ENCODE measurements at regions not wholly inside any gene's neighbourhood (a gene's known extent, or its start where the extent isn't known, plus 50 kb on each side); places are given as distances from the start of the nearest gene placed in this dataset.

DNA sequence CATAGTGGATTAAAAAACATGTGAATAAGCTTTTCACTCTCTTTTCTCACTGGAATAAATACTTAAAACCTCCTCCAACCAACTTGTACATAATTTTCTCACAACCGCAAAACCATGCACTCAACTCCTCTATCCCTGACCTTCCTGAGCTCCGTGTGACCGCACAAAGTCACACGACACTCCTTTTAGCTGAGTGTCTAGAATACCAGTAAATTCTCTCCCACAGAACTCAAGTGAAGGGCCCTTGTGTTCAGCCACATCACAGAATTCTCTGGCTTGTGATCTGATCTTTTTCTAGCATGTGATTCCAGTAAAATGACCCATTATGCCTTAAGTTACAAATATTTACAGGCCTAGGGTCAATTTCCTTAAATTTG, 91.2 kb upstream of the ARL4C start:
- no peak for DNase-seq
- Histone ChIP-seq H3K36me3 (ENCODE audit: control insufficient read depth, insufficient read depth, low read length) (no peaks in the 10 kb centered on the region), H3K4me3 (ENCODE audit: low read depth, low read length) (no peak overlapping the region), H3K4me1 (no peaks in the 10 kb centered on the region), H3K9me3 (no peaks in the 10 kb centered on the region), H3K27me3 (replicated peaks; ENCODE audit: control insufficient read depth, insufficient read depth, low read length) (no peaks in the 10 kb centered on the region)
- TF ChIP-seq, protein P1, sequence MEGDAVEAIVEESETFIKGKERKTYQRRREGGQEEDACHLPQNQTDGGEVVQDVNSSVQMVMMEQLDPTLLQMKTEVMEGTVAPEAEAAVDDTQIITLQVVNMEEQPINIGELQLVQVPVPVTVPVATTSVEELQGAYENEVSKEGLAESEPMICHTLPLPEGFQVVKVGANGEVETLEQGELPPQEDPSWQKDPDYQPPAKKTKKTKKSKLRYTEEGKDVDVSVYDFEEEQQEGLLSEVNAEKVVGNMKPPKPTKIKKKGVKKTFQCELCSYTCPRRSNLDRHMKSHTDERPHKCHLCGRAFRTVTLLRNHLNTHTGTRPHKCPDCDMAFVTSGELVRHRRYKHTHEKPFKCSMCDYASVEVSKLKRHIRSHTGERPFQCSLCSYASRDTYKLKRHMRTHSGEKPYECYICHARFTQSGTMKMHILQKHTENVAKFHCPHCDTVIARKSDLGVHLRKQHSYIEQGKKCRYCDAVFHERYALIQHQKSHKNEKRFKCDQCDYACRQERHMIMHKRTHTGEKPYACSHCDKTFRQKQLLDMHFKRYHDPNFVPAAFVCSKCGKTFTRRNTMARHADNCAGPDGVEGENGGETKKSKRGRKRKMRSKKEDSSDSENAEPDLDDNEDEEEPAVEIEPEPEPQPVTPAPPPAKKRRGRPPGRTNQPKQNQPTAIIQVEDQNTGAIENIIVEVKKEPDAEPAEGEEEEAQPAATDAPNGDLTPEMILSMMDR (IDR thresholded peaks at IDR 0.05; ENCODE audit: insufficient read depth in 1 of 2, low read depth in 1 of 2, low read length in 1 of 2, severe bottlenecking in 1 of 2, unreplicated experiment in 1 of 2), result no peak
- CTCF ChIA-PET, result no interaction called here
- Mint-ChIP-seq H3K36me3 (ENCODE audit: insufficient read depth, unreplicated experiment) (no peaks in the 10 kb centered on the region), H3K4me1 (ENCODE audit: low read depth, unreplicated experiment) (no peaks in the 10 kb centered on the region), H3K4me3 (ENCODE audit: unreplicated experiment) (no peak overlapping the region), H3K9me3 (ENCODE audit: unreplicated experiment) (no peaks in the 10 kb centered on the region), H3K27me3 (ENCODE audit: insufficient read depth, unreplicated experiment) (peaks cover 11% of the 10 kb centered on the region), H3K27ac (ENCODE audit: unreplicated experiment) (no peak overlapping the region)
- BruUV-seq (replicated peaks), result no TSS peak
- POLR2A ChIA-PET, result no interaction called here
- intact Hi-C loops (cut with micrococcal nuclease; ENCODE audit: unreplicated experiment), result no loop called here

DNA sequence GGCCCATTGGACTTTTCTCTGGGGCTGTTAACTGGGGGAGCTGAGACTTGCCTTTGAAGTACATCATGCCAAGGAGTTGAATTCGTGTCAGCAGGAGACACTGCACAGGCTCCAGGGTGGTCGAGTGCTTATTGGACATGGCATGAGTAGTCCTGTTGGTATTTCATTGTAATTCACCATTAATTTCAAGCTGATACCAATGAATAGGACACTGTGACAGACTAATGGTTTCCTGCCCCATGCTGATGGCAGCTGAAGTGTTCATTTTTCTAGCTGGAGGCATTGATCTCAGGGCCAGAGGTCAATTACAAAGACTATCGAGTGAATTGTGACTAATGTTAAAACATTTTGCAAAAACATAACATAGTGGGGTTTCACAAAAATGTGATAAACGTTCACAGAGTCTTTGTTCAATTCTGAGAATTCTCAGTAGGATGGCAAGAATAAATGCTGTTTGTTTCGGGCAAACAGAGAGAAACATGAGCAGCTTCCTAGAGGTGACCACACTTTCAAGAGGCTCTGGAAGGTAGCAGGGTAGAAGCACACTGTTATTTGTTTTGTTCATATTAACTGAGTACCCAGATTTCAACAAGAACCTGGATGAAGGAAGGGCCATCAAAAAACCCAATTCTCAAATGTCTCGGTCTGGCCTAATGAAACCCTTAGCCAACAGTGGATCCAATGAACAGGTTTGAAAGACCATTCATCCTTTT, 90.6 kb upstream of the ARL4C start:
- POLR2A ChIA-PET, result no interaction called here
- CTCF ChIA-PET, result interaction anchor here (0.6 kb wide), 1 partner anchor 520 kb away, joined by 4 read pairs; no protein-coding TSS in a partner anchor

DNA sequence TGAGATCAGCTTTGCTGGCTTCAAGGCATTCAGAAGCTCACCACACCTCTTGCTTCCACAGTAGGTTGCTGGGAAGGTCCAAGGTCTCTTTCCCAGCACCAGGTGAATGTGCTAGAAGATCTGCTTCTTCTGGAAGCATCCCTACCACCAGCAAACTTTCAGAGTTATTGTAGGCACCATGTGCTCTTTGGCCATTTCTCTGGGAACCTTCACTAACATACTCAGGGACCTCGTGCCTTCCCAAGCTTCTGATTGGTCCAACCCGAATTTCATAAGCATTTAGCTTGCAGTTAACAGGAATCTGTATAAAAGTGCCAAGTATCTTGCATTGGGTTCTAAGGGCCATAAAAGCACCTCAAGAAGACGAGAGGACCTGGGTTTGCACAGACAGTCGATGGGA, 86.5 kb upstream of the ARL4C start:
- ChIA-PET CTCF (no interaction called here), POLR2A (no interaction called here)
- H3K36me3 Mint-ChIP-seq (ENCODE audit: insufficient read depth, unreplicated experiment), result no peaks in the 10 kb centered on the region
- BruUV-seq (replicated peaks), result no TSS peak
- H3K27me3 ChIP-seq (replicated peaks; ENCODE audit: control insufficient read depth, insufficient read depth, low read length), result no peaks in the 10 kb centered on the region
- H3K27ac Mint-ChIP-seq (ENCODE audit: unreplicated experiment), result no peak overlapping the region
- H3K4me3 ChIP-seq (ENCODE audit: low read depth, low read length), result no peak overlapping the region
- no peaks in the 10 kb centered on the region for H3K9me3 Mint-ChIP-seq (ENCODE audit: unreplicated experiment)
- H3K4me1 ChIP-seq, result no peaks in the 10 kb centered on the region
- H3K9me3 ChIP-seq, result no peaks in the 10 kb centered on the region
- TF ChIP-seq, protein P1 (IDR thresholded peaks at IDR 0.05; ENCODE audit: insufficient read depth in 1 of 2, low read depth in 1 of 2, low read length in 1 of 2, severe bottlenecking in 1 of 2, unreplicated experiment in 1 of 2), result no peak
- H3K4me3 Mint-ChIP-seq (ENCODE audit: unreplicated experiment), result no peak overlapping the region
- intact Hi-C loops (cut with micrococcal nuclease; ENCODE audit: unreplicated experiment), result no loop called here
- H3K27me3 Mint-ChIP-seq (ENCODE audit: insufficient read depth, unreplicated experiment), result peaks cover 9% of the 10 kb centered on the region
- no peaks in the 10 kb centered on the region for H3K36me3 ChIP-seq (ENCODE audit: control insufficient read depth, insufficient read depth, low read length)
- no peaks in the 10 kb centered on the region for H3K4me1 Mint-ChIP-seq (ENCODE audit: low read depth, unreplicated experiment)
- no peak for DNase-seq

More for the DNA sequence above, 90.6 kb upstream of the ARL4C start:
- Mint-ChIP-seq H3K27me3 (ENCODE audit: insufficient read depth, unreplicated experiment) (peaks cover 11% of the 10 kb centered on the region), H3K27ac (ENCODE audit: unreplicated experiment) (no peak overlapping the region), H3K9me3 (ENCODE audit: unreplicated experiment) (no peaks in the 10 kb centered on the region), H3K4me1 (ENCODE audit: low read depth, unreplicated experiment) (no peaks in the 10 kb centered on the region), H3K36me3 (ENCODE audit: insufficient read depth, unreplicated experiment) (no peaks in the 10 kb centered on the region), H3K4me3 (ENCODE audit: unreplicated experiment) (no peak overlapping the region)
- intact Hi-C loops (cut with micrococcal nuclease; ENCODE audit: unreplicated experiment), result no loop called here
- Histone ChIP-seq H3K27me3 (replicated peaks; ENCODE audit: control insufficient read depth, insufficient read depth, low read length) (no peaks in the 10 kb centered on the region), H3K36me3 (ENCODE audit: control insufficient read depth, insufficient read depth, low read length) (no peaks in the 10 kb centered on the region), H3K4me3 (ENCODE audit: low read depth, low read length) (no peak overlapping the region), H3K4me1 (no peaks in the 10 kb centered on the region), H3K9me3 (no peaks in the 10 kb centered on the region)
- TF ChIP-seq, protein P1 (IDR thresholded peaks at IDR 0.05; ENCODE audit: insufficient read depth in 1 of 2, low read depth in 1 of 2, low read length in 1 of 2, severe bottlenecking in 1 of 2, unreplicated experiment in 1 of 2), result no peak
- DNase-seq, result no peak
- no TSS peak for BruUV-seq (replicated peaks)
